ENCODE measurements at regions not wholly inside any gene's neighbourhood (a gene's known extent, or its start where the extent isn't known, plus 50 kb on each side); places are given as distances from the start of the nearest gene placed in this dataset.
A peak's percentile ranks its signal among the peaks of the same experiment; 100 is the strongest.
"Not testable (repeated sequence)": the region's sequence is repeated elsewhere in the genome, so short reads cannot be mapped to it uniquely, and the experiment has no call there.

GRCh38 chr1:194042736-194043135, 856.3 kb upstream of the B3GALT2 start:
- no peak overlapping the region for H3K27ac Mint-ChIP-seq
- DNase-seq (no peak), ATAC-seq (no peak)
- H3K27me3 Mint-ChIP-seq = no peaks in the 10 kb centered on the region
- peaks cover 22% of the 10 kb centered on the region for H3K4me1 Mint-ChIP-seq
- intact Hi-C loops (cut with DNase I, micrococcal nuclease) = no loop called here
- CTCF ChIA-PET = interaction anchor here (0.7 kb wide), 1 partner anchor 292 kb away, joined by 3 read pairs; no protein-coding TSS in a partner anchor
- no peaks in the 10 kb centered on the region for H3K36me3 Mint-ChIP-seq (ENCODE audit: low read depth)
- POLR2A ChIA-PET = no interaction called here
- no peaks in the 10 kb centered on the region for H3K9me3 Mint-ChIP-seq (ENCODE audit: low read depth)
- H3K4me3 Mint-ChIP-seq = no peak overlapping the region

GRCh38 chr1:194040496-194040895, 854.1 kb upstream of the B3GALT2 start:
- Mint-ChIP-seq H3K9me3 (ENCODE audit: low read depth) (peaks cover 1% of the 10 kb centered on the region), H3K4me3 (no peak overlapping the region), H3K4me1 (peaks cover 21% of the 10 kb centered on the region), H3K27me3 (no peaks in the 10 kb centered on the region), H3K36me3 (ENCODE audit: low read depth) (no peaks in the 10 kb centered on the region), H3K27ac (no peak overlapping the region)
- POLR2A ChIA-PET = no interaction called here
- intact Hi-C loops (cut with DNase I, micrococcal nuclease) = no loop called here
- ATAC-seq (no peak), DNase-seq (no peak)
- CTCF ChIA-PET = interaction anchor here (0.9 to 2.2 kb wide), 2 partner anchors 16 to 20 kb away, joined by 3 to 5 read pairs; no protein-coding TSS in a partner anchor

DNA sequence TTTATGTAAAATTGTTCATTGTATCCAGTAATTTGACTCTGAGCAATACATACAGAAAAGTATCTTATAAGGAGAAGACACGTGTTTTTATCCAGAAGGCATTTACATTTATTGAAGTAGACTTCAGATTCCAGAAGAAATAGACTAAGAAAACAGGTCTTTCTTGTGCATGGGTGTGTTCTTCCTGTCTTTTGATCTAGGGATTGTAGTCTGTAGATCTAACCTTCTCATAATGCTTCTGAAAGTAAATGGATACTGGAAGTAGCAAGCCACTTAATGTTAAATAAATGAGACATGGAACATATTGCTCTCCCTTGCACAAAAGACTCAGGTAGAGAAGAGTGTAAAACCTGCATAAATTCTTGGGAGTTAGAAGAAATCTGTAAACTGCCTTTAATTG, 853.2 kb upstream of the B3GALT2 start:
- Mint-ChIP-seq H3K4me1 (peaks cover 14% of the 10 kb centered on the region), H3K4me3 (no peak overlapping the region)
- POLR2A ChIA-PET = no interaction called here

DNA sequence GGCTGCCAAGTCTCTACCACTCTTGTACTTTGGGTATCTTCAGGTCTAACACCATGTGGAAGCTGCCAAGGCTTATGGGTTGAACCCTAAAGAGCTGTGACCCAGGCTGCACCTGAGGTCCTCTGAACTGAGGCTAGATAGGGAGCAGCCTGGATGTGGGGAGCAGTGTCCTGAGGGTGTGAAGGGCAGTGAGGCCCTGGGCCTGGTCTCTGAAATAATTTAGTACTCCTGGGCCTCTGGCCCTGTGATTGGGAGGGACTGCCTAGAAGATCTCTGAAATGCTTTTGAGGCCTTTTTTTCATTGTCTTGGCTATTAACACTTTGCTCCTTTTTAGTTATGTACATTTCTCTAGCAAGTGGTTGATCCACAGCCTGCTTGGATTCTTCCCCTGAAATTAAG, 847.2 kb upstream of the B3GALT2 start:
- Mint-ChIP-seq H3K36me3 (ENCODE audit: low read depth) (no peaks in the 10 kb centered on the region), H3K27me3 (no peaks in the 10 kb centered on the region), H3K4me1 (no peaks in the 10 kb centered on the region), H3K4me3 (no peak overlapping the region), H3K27ac (no peak overlapping the region), H3K9me3 (ENCODE audit: low read depth) (peaks cover 14% of the 10 kb centered on the region)
- ATAC-seq (no peak), DNase-seq (no peak)
- ChIA-PET CTCF (no interaction called here), POLR2A (no interaction called here)
- intact Hi-C loops (cut with DNase I, micrococcal nuclease) = no loop called here

More for the DNA sequence above, 853.2 kb upstream of the B3GALT2 start:
- CTCF ChIA-PET = interaction anchor here (0.6 to 2.2 kb wide), 2 partner anchors 15 to 105 kb away, joined by 4 to 5 read pairs; no protein-coding TSS in a partner anchor
- Mint-ChIP-seq H3K27me3 (no peaks in the 10 kb centered on the region), H3K9me3 (ENCODE audit: low read depth) (peaks cover 2% of the 10 kb centered on the region), H3K27ac (no peak overlapping the region), H3K36me3 (ENCODE audit: low read depth) (no peaks in the 10 kb centered on the region)
- DNase-seq = no peak
- peak; percentile 36 for ATAC-seq
- intact Hi-C loops (cut with DNase I, micrococcal nuclease) = no loop called here

DNA sequence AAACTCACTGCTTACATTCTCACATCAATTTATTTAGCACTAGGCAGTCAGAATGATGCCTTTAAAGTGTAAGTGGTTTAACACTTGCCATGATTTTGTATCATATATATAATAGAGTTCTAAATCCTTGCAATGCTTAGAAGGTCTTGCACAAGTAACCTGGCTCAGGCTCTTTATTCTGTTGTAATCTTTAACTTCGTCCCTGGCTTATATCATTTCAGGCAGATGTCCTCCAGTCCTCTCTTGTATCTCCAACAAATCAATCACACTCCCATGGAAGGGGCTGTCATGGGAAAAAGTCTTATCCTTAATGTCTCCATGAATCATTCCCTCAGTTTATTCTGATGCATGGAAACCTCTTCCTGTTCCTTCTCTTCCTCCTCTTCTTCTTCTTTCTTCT, 841.6 kb upstream of the B3GALT2 start:
- intact Hi-C loops (cut with DNase I, micrococcal nuclease) = no loop called here
- H3K9me3 Mint-ChIP-seq (ENCODE audit: low read depth) = peaks cover 4% of the 10 kb centered on the region
- H3K4me3 Mint-ChIP-seq = no peak overlapping the region
- no peaks in the 10 kb centered on the region for H3K36me3 Mint-ChIP-seq (ENCODE audit: low read depth)
- ChIA-PET POLR2A (no interaction called here), CTCF (no interaction called here)
- ATAC-seq = no peak
- no peak for DNase-seq
- H3K27ac Mint-ChIP-seq = no peak overlapping the region
- H3K4me1 Mint-ChIP-seq = peaks cover 2% of the 10 kb centered on the region
- H3K27me3 Mint-ChIP-seq = no peaks in the 10 kb centered on the region

- POLR2A ChIA-PET = no interaction called here
- H3K9me3 Mint-ChIP-seq (ENCODE audit: low read depth) = no peaks in the 10 kb centered on the region
These were observed 840.0 kb upstream of the B3GALT2 start for GRCh38 chr1:194026422-194026821.

GRCh38 chr1:194024659-194025058, 838.2 kb upstream of the B3GALT2 start:
- intact Hi-C loops (cut with DNase I, micrococcal nuclease) = no loop called here
- Mint-ChIP-seq H3K9me3 (ENCODE audit: low read depth) (no peaks in the 10 kb centered on the region), H3K36me3 (ENCODE audit: low read depth) (no peaks in the 10 kb centered on the region), H3K4me3 (no peak overlapping the region), H3K27me3 (no peaks in the 10 kb centered on the region), H3K27ac (no peak overlapping the region), H3K4me1 (peaks cover 2% of the 10 kb centered on the region)
- DNase-seq = no peak
- ATAC-seq = no peak
- ChIA-PET POLR2A (no interaction called here), CTCF (interaction anchor here (0.6 to 1.6 kb wide), 2 partner anchors 15 to 69 kb away, joined by 3 to 5 read pairs; no protein-coding TSS in a partner anchor)

More at GRCh38 chr1:194026422-194026821, 840.0 kb upstream of the B3GALT2 start:
- intact Hi-C loops (cut with DNase I, micrococcal nuclease) = no loop called here
- H3K27ac Mint-ChIP-seq = no peak overlapping the region
- no peaks in the 10 kb centered on the region for H3K27me3 Mint-ChIP-seq
- CTCF ChIA-PET = no interaction called here
- peaks cover 2% of the 10 kb centered on the region for H3K4me1 Mint-ChIP-seq
- H3K36me3 Mint-ChIP-seq (ENCODE audit: low read depth) = no peaks in the 10 kb centered on the region
- H3K4me3 Mint-ChIP-seq = no peak overlapping the region
- DNase-seq (no peak), ATAC-seq (no peak)

- POLR2A ChIA-PET = no interaction called here
- ATAC-seq (no peak), DNase-seq (no peak)
- CTCF ChIA-PET = no interaction called here
- Mint-ChIP-seq H3K27me3 (no peaks in the 10 kb centered on the region), H3K4me3 (no peak overlapping the region), H3K9me3 (ENCODE audit: low read depth) (peaks cover 8% of the 10 kb centered on the region), H3K36me3 (ENCODE audit: low read depth) (peaks cover 4% of the 10 kb centered on the region), H3K27ac (no peak overlapping the region), H3K4me1 (no peaks in the 10 kb centered on the region)
- intact Hi-C loops (cut with DNase I, micrococcal nuclease) = no loop called here
These were observed 827.6 kb upstream of the B3GALT2 start for GRCh38 chr1:194014014-194014413.

DNA sequence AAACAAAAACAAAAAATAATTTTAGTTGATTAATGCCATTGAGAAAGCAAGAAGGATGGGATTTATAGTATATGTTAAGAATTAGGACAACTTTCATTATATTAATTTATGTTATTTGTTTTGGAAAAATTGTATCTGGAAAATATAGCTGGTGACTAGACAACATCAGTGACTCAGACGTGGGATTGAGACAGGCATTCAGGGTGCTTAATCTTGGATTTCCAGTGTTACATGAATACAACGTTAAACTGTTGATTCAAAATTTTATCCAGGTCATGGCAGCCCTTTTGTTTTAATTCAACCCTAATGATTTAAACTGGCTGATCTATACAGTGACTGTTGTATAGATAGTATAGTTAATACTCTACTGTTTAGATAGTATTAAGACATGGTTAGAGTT, 827.1 kb upstream of the B3GALT2 start:
- H3K27me3 Mint-ChIP-seq = no peaks in the 10 kb centered on the region
- ChIA-PET CTCF (no interaction called here), POLR2A (no interaction called here)
- no peaks in the 10 kb centered on the region for H3K4me1 Mint-ChIP-seq
- H3K36me3 Mint-ChIP-seq (ENCODE audit: low read depth) = peaks cover 4% of the 10 kb centered on the region
- no peak for ATAC-seq
- H3K9me3 Mint-ChIP-seq (ENCODE audit: low read depth) = peaks cover 8% of the 10 kb centered on the region
- H3K4me3 Mint-ChIP-seq = no peak overlapping the region
- H3K27ac Mint-ChIP-seq = no peak overlapping the region
- no peak for DNase-seq
- intact Hi-C loops (cut with DNase I, micrococcal nuclease) = no loop called here

GRCh38 chr1:194004146-194004545, 817.7 kb upstream of the B3GALT2 start:
- ATAC-seq = no peak
- H3K27me3 Mint-ChIP-seq = no peaks in the 10 kb centered on the region
- DNase-seq = no peak
- intact Hi-C loops (cut with DNase I, micrococcal nuclease) = no loop called here
- ChIA-PET CTCF (no interaction called here), POLR2A (no interaction called here)
- H3K4me3 Mint-ChIP-seq = no peak overlapping the region
- peaks cover 2% of the 10 kb centered on the region for H3K9me3 Mint-ChIP-seq (ENCODE audit: low read depth)
- no peaks in the 10 kb centered on the region for H3K4me1 Mint-ChIP-seq
- no peak overlapping the region for H3K27ac Mint-ChIP-seq
- no peaks in the 10 kb centered on the region for H3K36me3 Mint-ChIP-seq (ENCODE audit: low read depth)

- intact Hi-C loops (cut with DNase I, micrococcal nuclease); H3K4me3 Mint-ChIP-seq; H3K36me3 Mint-ChIP-seq (ENCODE audit: low read depth); POLR2A ChIA-PET; CTCF ChIA-PET; H3K27me3 Mint-ChIP-seq; ATAC-seq; DNase-seq; H3K9me3 Mint-ChIP-seq (ENCODE audit: low read depth); H3K4me1 Mint-ChIP-seq; H3K27ac Mint-ChIP-seq: not testable (repeated sequence)
These were observed 815.4 kb upstream of the B3GALT2 start for GRCh38 chr1:194001726-194002350.

DNA sequence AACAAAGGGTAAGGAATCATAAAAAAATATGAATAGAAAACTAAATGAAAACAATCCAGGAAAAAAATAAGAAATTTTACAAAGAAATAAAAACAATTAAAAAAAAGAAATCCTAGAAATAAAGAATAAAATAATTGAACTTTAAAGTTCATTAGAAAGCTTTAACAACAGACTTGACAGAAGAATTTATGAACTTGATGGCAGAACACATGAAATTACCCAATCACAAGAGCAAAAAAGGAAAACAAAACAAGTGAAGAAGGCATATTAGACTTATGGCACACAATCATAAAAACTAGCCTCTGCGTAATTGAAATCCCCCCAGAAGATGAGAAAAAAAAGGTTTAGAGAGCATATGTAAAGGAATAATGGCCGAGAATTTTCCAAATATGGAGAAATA, 802.5 kb upstream of the B3GALT2 start:
- ATAC-seq = no peak
- ChIA-PET POLR2A (no interaction called here), CTCF (no interaction called here)
- H3K4me1 Mint-ChIP-seq = no peaks in the 10 kb centered on the region
- H3K36me3 Mint-ChIP-seq (ENCODE audit: low read depth) = peaks cover 7% of the 10 kb centered on the region
- H3K4me3 Mint-ChIP-seq = no peak overlapping the region
- H3K9me3 Mint-ChIP-seq (ENCODE audit: low read depth) = peaks cover 24% of the 10 kb centered on the region
- no peaks in the 10 kb centered on the region for H3K27me3 Mint-ChIP-seq
- intact Hi-C loops (cut with DNase I, micrococcal nuclease) = no loop called here
- DNase-seq = no peak
- H3K27ac Mint-ChIP-seq = no peak overlapping the region
